ENCODE measurements at regions not wholly inside any gene's neighbourhood (a gene's known extent, or its start where the extent isn't known, plus 50 kb on each side); places are given as distances from the start of the nearest gene placed in this dataset.

GRCh38 chr3:81274671-81275070 is 486.8 kb downstream of the GBE1 start:
- 92% methylated on average over 2 of the region's 2 CpGs for WGBS
- Histone ChIP-seq H3K9me3 (ENCODE audit: control insufficient read depth in 2 of 2, insufficient read depth in 1 of 2, low read length in 1 of 2) (no peaks in the 10 kb centered on the region), H3K36me3 (ENCODE audit: control insufficient read depth in 2 of 2, insufficient read depth in 2 of 2, low read length in 1 of 2) (no peaks in the 10 kb centered on the region), H3K27me3 (ENCODE audit: control insufficient read depth in 2 of 2, insufficient read depth in 1 of 2, low read length in 1 of 2) (no peaks in the 10 kb centered on the region), H3K4me3 (ENCODE audit: low read length in 2 of 2) (no peak overlapping the region), H3K27ac (ENCODE audit: low read depth in 1 of 2, low read length in 1 of 2) (no peak overlapping the region), H3K4me1 (ENCODE audit: control insufficient read depth in 2 of 2, insufficient read depth in 2 of 2, low read length in 2 of 2) (no peaks in the 10 kb centered on the region)
- DNase-seq (ENCODE audit: low read depth in 6 of 9, low spot score in 9 of 9): no peak

- no peak for DNase-seq (ENCODE audit: low read depth in 6 of 9, low spot score in 9 of 9)
- Histone ChIP-seq H3K36me3 (ENCODE audit: control insufficient read depth in 2 of 2, insufficient read depth in 2 of 2, low read length in 1 of 2) (no peaks in the 10 kb centered on the region), H3K9me3 (ENCODE audit: control insufficient read depth in 2 of 2, insufficient read depth in 1 of 2, low read length in 1 of 2) (no peaks in the 10 kb centered on the region), H3K4me1 (ENCODE audit: control insufficient read depth in 2 of 2, insufficient read depth in 2 of 2, low read length in 2 of 2) (no peaks in the 10 kb centered on the region), H3K27ac (ENCODE audit: low read depth in 1 of 2, low read length in 1 of 2) (no peak overlapping the region), H3K27me3 (ENCODE audit: control insufficient read depth in 2 of 2, insufficient read depth in 1 of 2, low read length in 1 of 2) (no peaks in the 10 kb centered on the region), H3K4me3 (ENCODE audit: low read length in 2 of 2) (no peak overlapping the region)
- WGBS: 90% methylated on average over 3 of the region's 3 CpGs
Measured at GRCh38 chr3:81270603-81271379, 490.7 kb downstream of the GBE1 start.

GRCh38 chr3:81268526-81268925 is 492.9 kb downstream of the GBE1 start:
- no peak for DNase-seq (ENCODE audit: low read depth in 6 of 9, low spot score in 9 of 9)
- Histone ChIP-seq H3K9me3 (ENCODE audit: control insufficient read depth in 2 of 2, insufficient read depth in 1 of 2, low read length in 1 of 2) (no peaks in the 10 kb centered on the region), H3K4me1 (ENCODE audit: control insufficient read depth in 2 of 2, insufficient read depth in 2 of 2, low read length in 2 of 2) (no peaks in the 10 kb centered on the region), H3K27ac (ENCODE audit: low read depth in 1 of 2, low read length in 1 of 2) (no peak overlapping the region), H3K27me3 (ENCODE audit: control insufficient read depth in 2 of 2, insufficient read depth in 1 of 2, low read length in 1 of 2) (no peaks in the 10 kb centered on the region), H3K36me3 (ENCODE audit: control insufficient read depth in 2 of 2, insufficient read depth in 2 of 2, low read length in 1 of 2) (no peaks in the 10 kb centered on the region), H3K4me3 (ENCODE audit: low read length in 2 of 2) (no peak overlapping the region)
- 89% methylated on average over 4 of the region's 4 CpGs for WGBS

- no peak for DNase-seq (ENCODE audit: low read depth in 6 of 9, low spot score in 9 of 9)
- H3K4me1 ChIP-seq (ENCODE audit: control insufficient read depth in 2 of 2, insufficient read depth in 2 of 2, low read length in 2 of 2): no peaks in the 10 kb centered on the region
- 93% methylated on average over 1 of the region's 1 CpG for WGBS
- no peak overlapping the region for H3K27ac ChIP-seq (ENCODE audit: low read depth in 1 of 2, low read length in 1 of 2)
- no peaks in the 10 kb centered on the region for H3K36me3 ChIP-seq (ENCODE audit: control insufficient read depth in 2 of 2, insufficient read depth in 2 of 2, low read length in 1 of 2)
- no peaks in the 10 kb centered on the region for H3K27me3 ChIP-seq (ENCODE audit: control insufficient read depth in 2 of 2, insufficient read depth in 1 of 2, low read length in 1 of 2)
- H3K9me3 ChIP-seq (ENCODE audit: control insufficient read depth in 2 of 2, insufficient read depth in 1 of 2, low read length in 1 of 2): no peaks in the 10 kb centered on the region
- H3K4me3 ChIP-seq (ENCODE audit: low read length in 2 of 2): no peak overlapping the region
Measured at GRCh38 chr3:81261996-81262395, 499.4 kb downstream of the GBE1 start.

GRCh38 chr3:81255463-81255862 is 506.0 kb downstream of the GBE1 start:
- Histone ChIP-seq H3K9me3 (ENCODE audit: control insufficient read depth in 2 of 2, insufficient read depth in 1 of 2, low read length in 1 of 2) (no peaks in the 10 kb centered on the region), H3K4me1 (ENCODE audit: control insufficient read depth in 2 of 2, insufficient read depth in 2 of 2, low read length in 2 of 2) (no peaks in the 10 kb centered on the region), H3K36me3 (ENCODE audit: control insufficient read depth in 2 of 2, insufficient read depth in 2 of 2, low read length in 1 of 2) (no peaks in the 10 kb centered on the region), H3K27me3 (ENCODE audit: control insufficient read depth in 2 of 2, insufficient read depth in 1 of 2, low read length in 1 of 2) (no peaks in the 10 kb centered on the region), H3K4me3 (ENCODE audit: low read length in 2 of 2) (no peak overlapping the region), H3K27ac (ENCODE audit: low read depth in 1 of 2, low read length in 1 of 2) (no peak overlapping the region)
- WGBS: 90% methylated on average over 4 of the region's 4 CpGs
- DNase-seq (ENCODE audit: low read depth in 6 of 9, low spot score in 9 of 9): no peak

GRCh38 chr3:81251096-81251495 is 510.3 kb downstream of the GBE1 start:
- Histone ChIP-seq H3K4me1 (ENCODE audit: control insufficient read depth in 2 of 2, insufficient read depth in 2 of 2, low read length in 2 of 2) (no peaks in the 10 kb centered on the region), H3K27ac (ENCODE audit: low read depth in 1 of 2, low read length in 1 of 2) (no peak overlapping the region), H3K36me3 (ENCODE audit: control insufficient read depth in 2 of 2, insufficient read depth in 2 of 2, low read length in 1 of 2) (no peaks in the 10 kb centered on the region), H3K9me3 (ENCODE audit: control insufficient read depth in 2 of 2, insufficient read depth in 1 of 2, low read length in 1 of 2) (no peaks in the 10 kb centered on the region), H3K4me3 (ENCODE audit: low read length in 2 of 2) (no peak overlapping the region), H3K27me3 (ENCODE audit: control insufficient read depth in 2 of 2, insufficient read depth in 1 of 2, low read length in 1 of 2) (no peaks in the 10 kb centered on the region)
- 93% methylated on average over 2 of the region's 2 CpGs for WGBS
- DNase-seq (ENCODE audit: low read depth in 6 of 9, low spot score in 9 of 9): no peak

- DNase-seq (ENCODE audit: low read depth in 6 of 9, low spot score in 9 of 9): no peak
- WGBS: 97% methylated on average over 1 of the region's 1 CpG
- H3K4me3 ChIP-seq (ENCODE audit: low read length in 2 of 2): no peak overlapping the region
Measured at GRCh38 chr3:81249540-81250029, 511.9 kb downstream of the GBE1 start.

GRCh38 chr3:81245501-81245900 is 515.9 kb downstream of the GBE1 start:
- no peaks in the 10 kb centered on the region for H3K9me3 ChIP-seq (ENCODE audit: control insufficient read depth in 2 of 2, insufficient read depth in 1 of 2, low read length in 1 of 2)
- DNase-seq (ENCODE audit: low read depth in 6 of 9, low spot score in 9 of 9): no peak
- no peaks in the 10 kb centered on the region for H3K36me3 ChIP-seq (ENCODE audit: control insufficient read depth in 2 of 2, insufficient read depth in 2 of 2, low read length in 1 of 2)
- H3K4me1 ChIP-seq (ENCODE audit: control insufficient read depth in 2 of 2, insufficient read depth in 2 of 2, low read length in 2 of 2): no peaks in the 10 kb centered on the region
- H3K27ac ChIP-seq (ENCODE audit: low read depth in 1 of 2, low read length in 1 of 2): no peak overlapping the region
- no peak overlapping the region for H3K4me3 ChIP-seq (ENCODE audit: low read length in 2 of 2)
- WGBS: 85% methylated on average over 3 of the region's 3 CpGs
- H3K27me3 ChIP-seq (ENCODE audit: control insufficient read depth in 2 of 2, insufficient read depth in 1 of 2, low read length in 1 of 2): no peaks in the 10 kb centered on the region

More at GRCh38 chr3:81249540-81250029, 511.9 kb downstream of the GBE1 start:
- Histone ChIP-seq H3K9me3 (ENCODE audit: control insufficient read depth in 2 of 2, insufficient read depth in 1 of 2, low read length in 1 of 2) (no peaks in the 10 kb centered on the region), H3K27ac (ENCODE audit: low read depth in 1 of 2, low read length in 1 of 2) (no peak overlapping the region), H3K4me1 (ENCODE audit: control insufficient read depth in 2 of 2, insufficient read depth in 2 of 2, low read length in 2 of 2) (no peaks in the 10 kb centered on the region), H3K36me3 (ENCODE audit: control insufficient read depth in 2 of 2, insufficient read depth in 2 of 2, low read length in 1 of 2) (no peaks in the 10 kb centered on the region), H3K27me3 (ENCODE audit: control insufficient read depth in 2 of 2, insufficient read depth in 1 of 2, low read length in 1 of 2) (no peaks in the 10 kb centered on the region)

GRCh38 chr3:81245043-81245442 is 516.4 kb downstream of the GBE1 start:
- no peaks in the 10 kb centered on the region for H3K4me1 ChIP-seq (ENCODE audit: control insufficient read depth in 2 of 2, insufficient read depth in 2 of 2, low read length in 2 of 2)
- no peak overlapping the region for H3K27ac ChIP-seq (ENCODE audit: low read depth in 1 of 2, low read length in 1 of 2)
- H3K27me3 ChIP-seq (ENCODE audit: control insufficient read depth in 2 of 2, insufficient read depth in 1 of 2, low read length in 1 of 2): no peaks in the 10 kb centered on the region
- 96% methylated on average over 2 of the region's 2 CpGs for WGBS
- H3K36me3 ChIP-seq (ENCODE audit: control insufficient read depth in 2 of 2, insufficient read depth in 2 of 2, low read length in 1 of 2): no peaks in the 10 kb centered on the region
- no peaks in the 10 kb centered on the region for H3K9me3 ChIP-seq (ENCODE audit: control insufficient read depth in 2 of 2, insufficient read depth in 1 of 2, low read length in 1 of 2)
- H3K4me3 ChIP-seq (ENCODE audit: low read length in 2 of 2): no peak overlapping the region
- no peak for DNase-seq (ENCODE audit: low read depth in 6 of 9, low spot score in 9 of 9)

All from thymus (tissue), 11 donors.